Stomach (tissue), 4 donors: ENCODE measurements at regions not wholly inside any gene's neighbourhood (a gene's known extent, or its start where the extent isn't known, plus 50 kb on each side); places are given as distances from the start of the nearest gene placed in this dataset.

Source experiments
- POLR2A ChIP-seq, 4 donors: fragments of 450-650 bp; IDR thresholded peaks; one replicate each; pipeline ENCODE4 v1.6.1; 2016; ENCODE audit warnings: antibody characterized with exemption in 4 of 4, control low read depth in 2 of 4, mild to moderate bottlenecking in 1 of 4, moderate library complexity in 1 of 4
- POLR2AphosphoS5 ChIP-seq, 3 donors: sonication (generic); formaldehyde crosslinking; IDR thresholded peaks; one replicate each; pipeline ENCODE4 v1.6.1; 2016; ENCODE audit warnings: antibody characterized with exemption in 3 of 3
- TF ChIP-seq, protein P1 (sequence below), 7 experiments: fragments of 450-650 bp in 4 of 7; fragments of 200-600 bp in 3 of 7; sonication (generic) in 3 of 7; IDR thresholded peaks; one replicate each; pipeline ENCODE4 v1.5.1; 2016 to 2019; ENCODE audit warnings: antibody characterized with exemption in 7 of 7, control low read depth in 2 of 7, mild to moderate bottlenecking in 1 of 7

DNA sequence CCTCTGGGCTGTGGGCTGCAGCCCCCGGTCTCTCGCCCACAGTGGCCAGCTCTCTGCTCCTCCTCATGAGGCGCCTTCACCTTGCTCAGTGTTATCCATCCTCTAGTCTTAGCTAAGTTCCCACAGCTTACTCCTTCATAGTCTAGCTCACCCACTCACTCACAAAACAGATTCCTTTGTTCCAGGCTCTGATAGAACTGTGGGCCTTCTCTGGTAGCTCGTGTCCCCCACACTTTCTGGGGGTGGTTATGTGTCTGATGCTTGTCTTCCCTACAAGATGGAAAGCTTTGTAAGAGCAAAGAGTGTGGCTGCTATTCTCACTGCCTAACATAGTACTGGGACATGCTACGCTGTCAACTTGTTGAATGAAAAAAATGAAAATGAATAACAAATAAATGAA is 135.8 kb downstream of the EN1 start:
- no peak for TF ChIP-seq POLR2A (IDR thresholded peaks at IDR 0.05)
- TF ChIP-seq, protein P1, sequence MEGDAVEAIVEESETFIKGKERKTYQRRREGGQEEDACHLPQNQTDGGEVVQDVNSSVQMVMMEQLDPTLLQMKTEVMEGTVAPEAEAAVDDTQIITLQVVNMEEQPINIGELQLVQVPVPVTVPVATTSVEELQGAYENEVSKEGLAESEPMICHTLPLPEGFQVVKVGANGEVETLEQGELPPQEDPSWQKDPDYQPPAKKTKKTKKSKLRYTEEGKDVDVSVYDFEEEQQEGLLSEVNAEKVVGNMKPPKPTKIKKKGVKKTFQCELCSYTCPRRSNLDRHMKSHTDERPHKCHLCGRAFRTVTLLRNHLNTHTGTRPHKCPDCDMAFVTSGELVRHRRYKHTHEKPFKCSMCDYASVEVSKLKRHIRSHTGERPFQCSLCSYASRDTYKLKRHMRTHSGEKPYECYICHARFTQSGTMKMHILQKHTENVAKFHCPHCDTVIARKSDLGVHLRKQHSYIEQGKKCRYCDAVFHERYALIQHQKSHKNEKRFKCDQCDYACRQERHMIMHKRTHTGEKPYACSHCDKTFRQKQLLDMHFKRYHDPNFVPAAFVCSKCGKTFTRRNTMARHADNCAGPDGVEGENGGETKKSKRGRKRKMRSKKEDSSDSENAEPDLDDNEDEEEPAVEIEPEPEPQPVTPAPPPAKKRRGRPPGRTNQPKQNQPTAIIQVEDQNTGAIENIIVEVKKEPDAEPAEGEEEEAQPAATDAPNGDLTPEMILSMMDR (IDR thresholded peaks at IDR 0.05): no peak
- no peak for TF ChIP-seq POLR2AphosphoS5 (IDR thresholded peaks at IDR 0.05)
